ENCODE measurements at regions not wholly inside any gene's neighbourhood (a gene's known extent, or its start where the extent isn't known, plus 50 kb on each side); places are given as distances from the start of the nearest gene placed in this dataset.
A peak's percentile ranks its signal among the peaks of the same experiment; 100 is the strongest.
"Not testable (repeated sequence)": the region's sequence is repeated elsewhere in the genome, so short reads cannot be mapped to it uniquely, and the experiment has no call there.

DNA sequence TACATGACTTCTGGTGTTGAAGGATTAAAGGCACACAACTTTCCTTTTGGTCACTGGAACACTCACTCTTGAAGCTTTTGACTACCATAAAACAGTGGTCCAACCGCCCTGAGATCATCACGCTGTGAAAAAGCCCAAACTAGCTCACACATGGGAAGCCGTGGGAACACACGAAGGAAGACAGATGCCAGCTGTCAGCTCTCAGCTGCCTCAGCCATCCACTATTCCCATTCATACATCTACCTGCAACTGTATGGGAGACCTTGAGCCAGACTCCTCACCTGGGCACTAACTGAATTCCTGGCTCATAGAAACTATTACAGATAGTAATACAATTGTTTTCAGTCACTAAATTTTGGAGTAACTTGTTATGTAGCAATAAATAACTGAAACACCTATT lies 246.1 kb downstream of the MSX2 start:
- DNase-seq, result no peak

DNA sequence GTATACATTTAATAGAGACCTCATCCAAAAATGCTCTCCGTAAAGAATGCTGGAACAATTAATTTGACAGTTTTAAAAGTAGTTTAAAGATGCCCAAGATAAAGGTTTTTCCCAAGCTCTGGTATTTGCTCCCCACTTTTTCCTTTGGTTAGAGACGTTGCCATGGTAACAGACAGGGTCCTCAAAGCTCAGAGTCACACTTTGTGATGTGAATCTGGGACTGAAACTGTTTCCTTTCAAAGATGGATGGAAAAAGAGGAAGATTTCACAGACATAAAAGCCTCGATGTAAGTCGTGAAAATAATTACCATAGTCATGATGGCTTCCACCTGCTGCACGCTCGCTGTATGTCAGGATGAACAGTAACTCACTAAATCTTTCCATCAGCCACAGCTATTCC lies 229.5 kb downstream of the MSX2 start:
- DNase-seq, result no peak

- DNase-seq, result peak; percentile 63
Observed at GRCh38 chr5:174951151-174951780, 226.9 kb downstream of the MSX2 start.

DNA sequence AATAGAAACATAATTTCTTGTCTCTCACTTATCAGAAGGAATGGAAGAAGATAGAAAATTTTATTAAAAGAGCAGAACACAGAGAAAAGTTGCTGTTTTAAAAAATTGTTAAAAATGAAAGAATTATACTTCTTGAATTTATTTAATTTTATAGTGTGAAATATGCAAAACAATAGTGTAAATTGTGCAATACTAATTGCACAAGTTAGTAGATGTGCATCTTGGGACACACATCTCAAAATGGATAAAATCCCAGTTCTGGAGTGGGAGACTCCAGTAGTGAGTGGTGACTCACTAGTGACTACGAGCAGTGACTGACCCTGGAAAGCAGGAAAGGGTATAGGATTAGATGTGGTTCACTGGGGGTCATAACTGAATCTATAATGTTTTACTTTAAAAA lies 223.2 kb downstream of the MSX2 start:
- DNase-seq, result no peak

DNA sequence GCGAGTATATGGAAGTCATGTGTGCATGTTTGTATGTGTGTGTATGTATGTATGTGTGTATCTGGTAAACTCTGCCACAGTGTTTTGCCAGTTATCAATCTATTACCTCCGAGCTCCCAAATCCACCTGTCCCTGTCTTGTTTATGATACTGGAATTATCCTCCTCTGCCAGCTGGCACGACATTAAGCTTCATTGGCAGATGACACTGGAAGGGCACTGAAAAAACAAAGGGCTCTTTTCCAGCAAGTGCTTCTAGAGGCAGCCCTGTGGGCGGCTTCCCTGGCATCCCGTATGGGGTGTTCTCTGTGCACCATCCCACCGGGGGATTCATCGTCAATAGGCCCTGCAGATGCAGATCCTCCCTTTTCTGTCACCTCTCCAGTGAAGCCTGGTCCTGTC lies 221.5 kb downstream of the MSX2 start:
- DNase-seq, result no peak

DNA sequence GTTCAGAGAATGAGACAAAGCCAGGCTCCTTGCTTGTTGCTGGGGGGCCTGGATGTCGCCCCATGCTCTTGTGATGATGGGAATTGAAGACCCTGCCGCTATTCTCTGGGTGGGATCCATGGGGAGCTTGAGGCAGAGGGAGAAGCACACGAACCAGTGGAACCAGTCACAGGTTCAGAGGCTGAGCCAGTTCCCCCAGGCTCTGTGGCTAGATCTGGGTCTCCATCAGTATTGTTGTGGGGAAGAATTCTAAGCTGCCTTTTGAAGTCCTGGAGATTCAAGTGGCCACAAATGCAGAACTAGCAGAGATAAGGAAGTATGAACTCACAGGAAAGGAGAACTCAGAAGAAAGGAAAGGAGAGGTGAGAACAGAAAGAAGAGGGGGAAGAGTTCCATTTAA lies 219.4 kb downstream of the MSX2 start:
- no peak for DNase-seq

DNA sequence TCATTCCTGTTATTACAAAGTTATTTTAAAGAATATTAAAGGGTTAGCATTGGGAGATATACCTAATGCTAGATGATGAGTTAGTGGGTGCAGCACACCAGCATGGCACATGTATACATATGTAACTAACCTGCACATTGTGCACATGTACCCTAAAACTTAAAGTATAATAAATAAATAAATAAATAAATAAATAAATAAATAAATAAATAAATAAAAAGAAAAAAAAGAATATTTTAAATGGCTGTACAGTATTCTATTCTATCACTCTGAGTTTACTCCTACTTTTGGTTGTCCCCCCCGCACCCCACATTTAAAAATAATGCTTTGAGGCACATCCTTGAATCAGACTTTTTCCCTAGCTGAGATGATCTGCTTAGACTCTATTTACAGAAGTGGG lies 218.6 kb downstream of the MSX2 start:
- not testable (repeated sequence) for DNase-seq

DNA sequence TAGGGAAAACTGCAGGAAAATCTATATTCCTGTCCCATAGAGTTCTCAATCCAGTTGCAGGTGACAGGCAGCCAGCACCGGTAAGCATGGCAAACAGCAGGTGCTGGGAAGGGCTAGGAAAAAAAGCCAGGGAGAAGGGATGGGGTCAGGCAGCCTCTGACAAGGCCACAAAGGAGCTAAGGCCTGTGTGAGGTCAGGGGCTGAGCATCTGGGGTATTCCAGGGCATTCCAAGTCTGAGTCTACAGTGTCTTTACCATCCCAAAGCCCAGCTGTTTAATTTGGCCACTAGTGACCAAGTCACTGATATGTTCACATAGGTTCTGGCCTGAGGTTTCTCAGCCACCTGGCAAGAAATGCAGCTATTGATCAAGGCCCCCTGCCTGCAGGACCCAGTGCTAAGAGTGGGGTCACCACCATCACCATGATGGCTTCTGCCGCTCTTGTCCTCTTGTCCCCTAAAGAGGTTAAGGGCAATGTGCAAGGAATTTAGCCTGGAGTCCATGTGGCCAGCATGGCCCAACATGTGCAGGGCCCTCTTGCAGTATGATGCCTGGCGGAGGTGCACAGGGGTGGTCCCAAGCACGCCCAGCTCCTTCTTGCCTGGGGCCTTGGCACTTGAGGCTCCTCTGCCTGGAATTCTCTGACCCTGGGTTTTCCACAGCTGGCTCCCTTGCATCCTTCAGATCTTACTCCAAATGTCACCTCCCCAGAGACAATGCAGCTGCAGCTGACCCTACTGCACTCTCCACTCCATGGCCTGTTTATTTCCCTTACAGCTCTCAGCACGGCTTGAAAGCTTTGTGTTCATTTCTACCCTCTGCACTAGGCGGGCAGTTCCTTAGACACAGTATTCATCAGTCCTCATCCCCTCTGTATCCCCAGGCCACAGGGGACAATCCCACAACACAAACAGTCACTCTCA lies 213.1 kb downstream of the MSX2 start:
- DNase-seq, result no peak

DNA sequence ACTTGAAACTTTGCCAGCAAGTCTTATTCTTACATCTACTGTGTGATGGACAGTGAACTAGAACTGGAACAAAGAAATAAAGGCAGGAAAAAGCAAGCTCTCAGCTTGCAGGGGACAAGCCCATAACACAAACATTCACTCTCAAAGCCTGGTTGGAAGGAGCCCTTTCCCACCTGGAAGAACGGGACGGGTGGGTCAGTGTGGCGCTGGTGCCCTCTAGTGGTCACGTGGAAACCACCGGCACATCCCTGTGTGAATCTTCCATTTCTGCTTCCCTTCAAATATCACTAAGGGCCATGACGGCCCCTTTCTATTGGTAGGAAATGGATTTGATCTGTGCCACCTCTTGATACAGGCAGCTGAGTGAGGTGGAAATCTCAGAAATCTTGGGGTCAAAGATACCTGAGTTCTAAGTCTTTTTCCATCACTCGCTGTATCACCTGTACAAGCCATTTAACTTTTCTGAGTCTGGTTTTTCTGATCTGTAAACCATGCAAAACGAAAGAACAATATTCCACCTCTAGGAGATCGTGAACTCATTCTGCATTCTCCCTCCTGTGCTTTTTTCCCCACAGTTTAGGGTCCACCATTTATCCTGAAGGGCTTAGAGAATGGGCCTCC lies 211.6 kb downstream of the MSX2 start:
- DNase-seq, result no peak

GRCh38 chr5:174931033-174931432 lies 206.7 kb downstream of the MSX2 start:
- not testable (repeated sequence) for DNase-seq

DNA sequence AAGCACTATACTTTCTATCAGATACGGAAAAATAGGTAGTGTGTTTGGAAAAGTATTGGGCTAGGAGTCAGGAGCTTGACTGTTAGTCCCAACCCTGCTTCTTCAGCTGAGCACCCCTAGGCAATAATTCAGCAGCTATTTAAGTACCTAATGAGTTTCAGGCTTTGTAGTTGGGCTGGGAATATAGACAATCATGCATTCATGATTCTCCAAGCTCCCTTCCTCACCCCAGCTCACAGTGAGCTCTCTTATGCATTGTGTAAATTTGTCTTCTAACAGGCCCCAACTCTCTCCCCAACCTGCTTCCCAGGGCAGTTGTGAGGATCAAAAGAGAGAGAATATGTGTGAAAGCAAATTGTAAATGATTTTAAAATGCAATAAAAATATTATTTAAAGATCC lies 201.2 kb downstream of the MSX2 start:
- DNase-seq, result no peak

- no peak for DNase-seq
Observed at GRCh38 chr5:174922955-174923354, 198.6 kb downstream of the MSX2 start.

DNA sequence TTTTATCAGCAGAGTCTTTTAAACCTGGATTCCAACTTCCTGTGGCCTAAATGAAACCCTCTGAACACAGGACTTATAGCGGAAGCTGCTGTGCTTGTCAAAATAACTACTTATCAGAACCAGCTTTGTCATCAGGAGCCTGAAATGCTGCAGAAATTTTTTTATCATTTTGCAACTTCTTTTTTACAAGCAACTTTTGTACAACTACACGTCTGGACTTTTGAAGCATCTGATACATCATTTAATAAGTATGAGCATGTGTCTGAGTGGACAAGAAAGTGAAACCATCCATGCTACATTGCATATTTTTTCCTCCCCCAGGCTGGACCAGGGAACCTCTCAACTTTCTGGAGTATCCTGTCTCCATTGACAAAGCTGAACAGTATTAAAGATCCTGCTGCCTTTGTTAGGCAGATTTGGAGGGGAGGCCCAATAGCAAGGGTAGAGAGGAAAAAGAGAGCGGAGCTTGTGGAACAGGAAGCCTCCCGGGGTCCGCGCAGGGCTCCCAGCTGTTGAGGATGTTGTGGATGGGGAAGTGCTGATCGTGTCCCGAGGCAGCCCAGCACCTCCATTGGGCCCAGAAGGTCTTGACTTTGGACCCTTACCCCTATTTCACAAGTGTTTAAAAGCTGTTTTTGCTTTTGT lies 196.6 kb downstream of the MSX2 start:
- no peak for DNase-seq

- DNase-seq, result no peak
Observed at GRCh38 chr5:174919351-174919750, 195.0 kb downstream of the MSX2 start.

GRCh38 chr5:174918655-174919054 lies 194.3 kb downstream of the MSX2 start:
- no peak for DNase-seq

GRCh38 chr5:174917976-174918554 lies 193.7 kb downstream of the MSX2 start:
- no peak for DNase-seq

DNA sequence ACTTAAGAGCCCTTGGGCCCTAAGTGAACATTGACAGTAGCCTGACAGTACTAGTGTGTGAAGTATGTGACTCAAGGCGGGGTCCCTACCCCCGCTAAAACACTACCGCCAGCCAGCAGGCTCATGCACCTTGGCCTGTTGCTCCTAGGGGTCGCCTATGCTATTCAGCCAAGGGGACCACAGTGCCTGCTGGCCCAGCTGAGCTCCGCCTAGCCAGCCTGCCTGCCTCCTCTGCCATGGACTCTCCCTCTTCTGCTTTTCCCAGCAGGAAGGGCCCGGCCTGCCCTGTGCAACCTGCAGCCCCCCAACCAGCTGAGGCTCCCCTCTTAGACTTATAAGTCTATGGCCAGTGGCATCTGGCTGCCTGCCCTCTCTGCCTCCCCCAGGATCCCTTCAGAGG lies 193.1 kb downstream of the MSX2 start:
- DNase-seq, result not testable (repeated sequence)

DNA sequence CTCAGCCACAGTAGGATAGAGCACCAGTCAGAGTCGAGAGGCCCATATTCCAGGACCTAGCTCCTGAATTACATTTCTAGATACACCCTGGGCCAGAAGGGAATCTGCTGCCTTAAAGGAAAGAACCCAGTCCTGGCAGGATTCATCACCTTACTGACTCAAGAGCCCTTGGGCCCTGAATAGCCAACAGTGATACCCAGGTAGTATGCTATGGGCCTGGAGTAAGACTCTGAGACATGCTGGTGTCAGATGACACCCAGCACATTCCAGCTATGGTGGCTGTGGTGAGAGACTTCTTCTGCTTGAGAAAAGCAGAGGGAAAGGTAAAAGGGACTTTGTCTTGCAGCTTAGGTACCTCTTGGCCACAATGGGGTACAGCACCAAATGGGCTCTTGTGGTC lies 192.5 kb downstream of the MSX2 start:
- not testable (repeated sequence) for DNase-seq

DNA sequence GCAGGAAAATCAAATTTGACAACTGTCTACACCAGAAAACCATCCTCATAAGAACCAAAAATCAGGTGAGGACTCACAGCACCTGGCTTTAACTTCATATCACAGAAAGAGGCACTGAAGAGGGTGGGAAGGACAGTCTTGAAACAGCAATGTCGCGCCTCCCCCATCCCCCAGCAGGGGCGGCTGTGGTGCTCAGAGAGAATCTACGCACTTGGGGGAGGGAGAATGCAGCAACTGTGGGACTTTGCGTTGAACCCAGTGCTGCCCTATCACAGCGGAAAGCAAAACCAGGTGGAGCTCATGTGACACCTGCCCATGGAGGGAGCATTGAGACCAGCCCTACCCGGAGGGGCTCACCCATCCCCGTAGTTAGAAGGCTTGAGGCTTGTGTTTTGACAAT lies 191.8 kb downstream of the MSX2 start:
- DNase-seq, result no peak

DNA sequence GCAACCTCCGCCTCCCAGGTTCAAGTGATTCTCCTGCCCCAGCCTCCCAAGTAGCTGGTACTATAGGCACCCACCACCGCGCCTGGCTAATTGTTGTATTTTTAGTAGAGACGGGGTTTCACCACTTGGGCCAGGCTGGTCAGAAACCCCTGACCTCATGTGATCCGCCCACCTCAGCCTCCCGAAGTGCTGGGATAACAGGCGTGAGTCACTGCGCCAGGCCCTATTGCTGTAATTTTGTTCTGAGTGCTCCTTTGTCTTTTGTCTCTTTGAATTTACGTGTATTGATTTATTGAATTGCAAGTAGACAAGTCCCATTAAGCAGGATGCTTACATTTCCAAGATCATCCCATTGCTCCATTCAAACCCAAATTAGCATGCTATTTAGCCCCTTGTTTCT lies 186.7 kb downstream of the MSX2 start:
- no peak for DNase-seq

- peak; percentile 18 for DNase-seq
Observed at GRCh38 chr5:174910245-174910737, 185.9 kb downstream of the MSX2 start.

- DNase-seq, result no peak
Observed at GRCh38 chr5:174903172-174903732, 178.9 kb downstream of the MSX2 start.

- no peak for DNase-seq
Observed at GRCh38 chr5:174901336-174901735, 177.0 kb downstream of the MSX2 start.

Measured in DMS153 (cell line).